IPS DF 4.7 (cell line): ENCODE measurements at regions not wholly inside any gene's neighbourhood (a gene's known extent, or its start where the extent isn't known, plus 50 kb on each side); places are given as distances from the start of the nearest gene placed in this dataset.

Source experiments
- DNase-seq: peaks from one replicate; pipeline ENCODE4 v3.0.0-alpha.2; 2013; ENCODE audit warnings: low spot score; ENCODE audit errors: extremely low read depth

DNA sequence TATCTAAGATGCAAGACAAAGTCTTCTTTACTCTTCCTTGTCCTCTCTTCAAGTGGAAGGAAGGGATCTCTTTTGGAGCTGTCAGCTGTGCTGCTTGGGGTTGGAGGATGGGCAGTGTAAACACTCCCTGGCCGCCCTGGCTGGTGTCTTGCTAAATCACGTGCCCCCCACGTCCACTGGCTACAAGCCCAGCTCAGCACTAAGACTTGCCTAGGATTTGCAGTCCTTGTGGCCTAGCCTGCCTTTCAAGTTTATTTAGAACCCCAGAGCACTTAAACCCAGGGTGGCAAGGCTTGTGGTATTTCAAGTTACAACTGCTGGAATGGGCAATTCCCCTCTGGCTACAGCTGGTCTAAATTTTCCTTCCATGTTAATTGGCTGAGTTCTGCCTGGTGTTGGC lies 272.4 kb upstream of the MYO3A start:
- no peak for DNase-seq

DNA sequence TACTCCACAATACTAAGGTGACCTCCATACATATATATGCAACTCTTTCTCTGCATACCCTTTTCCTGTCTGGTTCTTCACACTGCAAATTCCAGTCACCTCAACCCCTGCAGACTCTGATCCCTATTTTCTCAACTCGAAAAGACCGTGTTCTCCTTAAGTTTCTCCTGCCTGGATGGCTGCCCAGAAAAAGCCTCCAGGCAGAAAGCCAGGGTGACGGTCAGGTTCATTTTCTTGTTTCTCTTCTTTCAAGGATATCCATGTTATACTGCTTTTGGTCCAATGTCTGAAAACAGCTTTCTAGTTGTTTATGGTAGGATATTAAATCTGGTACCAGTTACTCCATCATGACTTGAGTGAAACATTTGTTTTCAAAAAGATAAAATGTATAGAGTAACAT lies 267.8 kb upstream of the MYO3A start:
- no peak for DNase-seq

DNA sequence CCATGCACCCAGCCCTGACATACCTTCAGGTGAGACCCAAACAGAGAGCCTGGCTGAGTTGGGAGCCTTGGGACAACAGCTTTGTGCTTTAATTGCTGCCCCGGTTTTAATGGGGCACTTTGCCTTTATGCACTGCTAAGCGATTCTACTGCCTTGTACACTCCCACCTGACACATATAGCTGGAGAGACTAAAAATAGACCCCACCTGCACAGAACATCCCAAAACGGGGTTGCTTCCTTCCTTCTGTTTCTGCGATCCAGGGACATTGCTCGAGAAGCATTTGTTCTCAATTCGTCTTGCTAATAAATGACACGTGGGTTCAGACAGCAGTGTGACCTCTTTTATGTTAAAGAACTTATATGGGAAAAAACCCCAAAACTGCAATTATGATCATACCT lies 258.8 kb upstream of the MYO3A start:
- DNase-seq: no peak

DNA sequence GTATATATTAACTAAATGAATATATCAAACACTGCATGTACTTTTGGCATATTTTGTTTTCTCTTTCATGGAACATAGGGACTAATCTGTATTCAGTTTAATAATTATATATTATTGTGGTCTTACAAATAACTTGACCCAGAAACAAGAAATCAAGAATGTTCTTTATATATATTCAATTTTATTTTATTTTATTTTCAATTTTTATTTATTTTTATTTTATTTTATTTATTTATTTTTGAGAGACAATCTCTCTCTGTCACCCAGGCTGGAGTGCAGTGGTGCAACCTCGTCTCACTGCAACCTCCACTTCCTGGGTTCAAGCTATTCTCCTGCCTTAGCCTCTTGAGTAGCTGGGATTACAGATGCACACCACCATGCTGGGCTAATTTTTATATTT lies 258.4 kb upstream of the MYO3A start:
- no peak for DNase-seq

DNA sequence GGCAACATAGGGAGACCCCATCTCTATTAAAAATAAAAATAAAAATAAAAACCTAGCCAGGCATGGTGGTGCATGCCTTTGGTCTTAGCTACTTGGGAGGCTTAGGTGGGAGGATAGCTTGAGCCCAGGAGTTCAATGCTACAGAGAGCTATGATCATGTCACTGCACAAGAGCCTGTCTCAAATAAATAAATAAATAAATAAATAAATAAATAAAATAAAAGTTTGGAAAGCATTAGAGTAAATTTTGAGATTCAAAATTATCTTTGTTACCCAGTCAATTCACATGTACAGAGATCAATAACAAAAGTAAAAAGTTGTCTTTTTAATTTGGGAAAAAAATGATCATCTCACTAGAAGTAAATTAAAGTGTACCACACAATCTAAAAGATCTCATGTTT lies 255.8 kb upstream of the MYO3A start:
- DNase-seq: no peak

DNA sequence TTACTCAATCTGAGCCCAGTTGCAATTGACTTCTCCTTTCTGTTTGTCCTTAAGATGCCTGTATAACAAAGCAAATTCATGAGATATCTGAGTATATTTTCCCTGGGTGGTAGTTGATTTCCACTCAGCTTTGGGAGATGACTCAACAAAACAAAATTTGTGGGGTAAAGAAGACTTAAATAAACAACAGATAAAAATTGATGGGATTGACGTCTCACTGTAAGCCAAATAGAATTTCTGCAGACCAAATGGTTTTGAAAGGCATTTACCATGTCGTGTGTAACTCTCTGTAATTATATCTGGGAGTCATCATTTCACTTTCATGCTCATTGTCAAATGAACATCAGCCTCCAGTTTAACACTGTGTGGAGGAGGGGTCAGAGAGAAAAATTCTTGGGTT lies 255.4 kb upstream of the MYO3A start:
- no peak for DNase-seq

DNA sequence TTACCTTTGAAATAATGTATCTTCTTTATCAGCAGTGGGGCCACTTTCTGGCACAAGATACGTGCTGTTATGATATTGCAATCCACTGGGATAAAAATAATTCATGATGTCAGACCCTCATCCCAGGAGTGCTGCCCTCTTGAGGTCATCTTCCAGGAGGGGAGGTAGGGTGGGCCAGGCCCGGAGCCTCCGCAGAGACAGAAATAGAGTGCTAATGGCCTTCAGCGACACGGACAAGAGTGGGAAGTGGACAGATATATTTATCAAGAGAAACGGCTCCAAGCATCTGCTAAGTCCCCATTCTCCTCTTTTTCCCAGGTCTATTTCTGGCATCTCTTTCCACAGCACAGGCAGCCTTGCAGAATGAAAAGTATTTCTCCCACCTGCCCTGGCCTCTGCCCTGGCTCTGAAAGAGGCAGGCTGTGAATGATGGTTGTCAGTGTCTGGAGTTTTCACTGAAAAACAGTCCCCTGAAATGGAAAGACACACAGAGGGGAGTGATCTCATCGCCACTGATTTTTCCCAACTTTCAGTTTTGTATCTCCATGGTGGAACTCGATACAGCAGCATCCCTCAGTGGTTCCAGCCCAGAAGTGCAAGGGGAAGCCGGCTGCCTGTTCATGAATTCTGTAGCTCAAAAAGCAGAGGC lies 251.7 kb upstream of the MYO3A start:
- DNase-seq: no peak

DNA sequence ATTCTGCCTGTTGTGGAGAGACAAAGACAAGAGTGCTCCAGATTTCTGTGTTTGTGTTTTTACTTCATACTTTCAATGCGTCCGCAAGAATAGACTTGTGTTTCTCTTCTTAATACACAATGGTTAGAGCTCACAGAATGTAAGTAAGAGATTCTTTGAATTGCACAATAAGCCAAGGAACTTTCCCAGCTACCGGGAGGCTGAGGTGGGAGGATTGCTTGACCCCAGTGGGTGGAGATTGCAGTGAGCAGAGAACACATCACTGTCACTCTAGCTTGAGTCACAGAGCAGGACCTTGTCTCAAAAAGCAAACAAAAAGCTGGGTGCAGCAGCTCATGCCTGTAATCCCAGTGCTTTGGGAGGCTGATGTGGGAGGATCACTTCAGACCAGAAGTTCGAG lies 250.7 kb upstream of the MYO3A start:
- no peak for DNase-seq

DNA sequence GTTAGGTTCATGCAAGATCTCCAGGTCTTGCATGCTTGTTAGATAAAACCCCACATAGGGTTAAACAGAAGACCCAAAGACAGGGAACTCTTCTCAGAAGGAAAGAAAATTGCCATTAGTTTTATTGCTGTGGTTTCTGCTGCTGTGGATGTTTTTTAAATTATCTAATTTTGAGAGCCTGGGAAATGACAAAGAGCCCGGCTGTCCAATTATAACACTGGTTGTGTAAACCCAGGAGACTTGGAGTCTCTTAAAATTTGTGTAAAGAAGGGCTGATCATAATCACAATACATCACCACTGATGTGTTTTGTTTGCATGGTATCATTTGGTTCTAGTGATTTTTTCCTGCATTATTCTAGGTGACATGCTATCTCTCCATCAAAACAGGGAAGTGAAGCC lies 246.5 kb upstream of the MYO3A start:
- DNase-seq: no peak

DNA sequence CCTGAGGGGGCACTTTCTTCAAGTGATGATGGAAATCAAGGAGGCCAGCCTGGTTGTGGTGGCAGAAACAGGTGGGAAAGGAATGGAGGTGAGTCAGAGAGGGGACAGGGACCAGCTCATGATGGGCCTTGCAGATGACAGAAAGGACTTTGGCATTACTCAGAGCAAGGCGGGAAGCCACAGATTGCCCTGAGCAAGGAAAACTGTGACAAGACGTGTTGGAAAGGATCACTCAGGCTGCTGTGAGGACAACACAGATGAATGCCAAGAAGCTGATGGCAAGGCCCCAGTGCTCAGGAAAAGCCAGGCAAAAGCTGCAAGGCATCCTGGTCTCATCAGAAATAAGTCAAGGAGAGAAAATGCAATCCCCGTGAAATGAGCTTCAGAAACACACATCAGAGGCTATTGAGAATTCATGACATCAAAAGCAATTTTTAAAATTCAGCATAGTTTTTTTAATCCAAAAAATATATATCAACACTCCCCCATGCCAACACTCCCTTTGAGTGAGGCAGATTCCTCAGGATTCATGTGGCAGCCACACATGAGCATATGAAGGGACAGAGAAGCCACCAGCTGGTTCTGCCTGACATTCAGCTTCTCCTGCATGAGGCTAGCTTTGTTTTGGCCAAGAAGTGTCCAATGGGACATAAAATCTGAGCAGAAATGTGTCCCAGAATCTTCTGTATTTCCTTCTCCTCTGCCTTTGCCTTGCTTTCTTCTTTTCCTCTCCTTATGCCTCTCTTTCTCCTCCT lies 244.5 kb upstream of the MYO3A start:
- DNase-seq: no peak

DNA sequence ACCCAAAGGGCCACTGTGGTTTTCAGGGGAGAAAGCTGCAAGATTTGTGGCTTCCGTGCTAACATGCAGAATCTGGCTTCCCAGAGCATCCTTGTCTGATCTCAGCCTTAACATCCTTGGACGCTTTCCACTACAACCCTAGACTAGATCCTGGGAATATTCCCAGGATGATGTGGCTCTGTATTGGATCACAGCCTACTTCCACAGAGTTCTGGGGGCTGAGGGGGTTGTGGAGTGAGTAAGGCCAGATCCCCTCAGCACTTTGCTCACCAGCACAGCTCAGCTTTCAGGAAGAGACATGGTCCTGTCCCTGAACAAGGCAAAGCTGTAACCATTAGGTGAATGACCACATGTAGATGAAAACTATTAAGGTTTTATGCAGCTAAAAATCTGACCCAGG lies 241.3 kb upstream of the MYO3A start:
- DNase-seq: no peak

DNA sequence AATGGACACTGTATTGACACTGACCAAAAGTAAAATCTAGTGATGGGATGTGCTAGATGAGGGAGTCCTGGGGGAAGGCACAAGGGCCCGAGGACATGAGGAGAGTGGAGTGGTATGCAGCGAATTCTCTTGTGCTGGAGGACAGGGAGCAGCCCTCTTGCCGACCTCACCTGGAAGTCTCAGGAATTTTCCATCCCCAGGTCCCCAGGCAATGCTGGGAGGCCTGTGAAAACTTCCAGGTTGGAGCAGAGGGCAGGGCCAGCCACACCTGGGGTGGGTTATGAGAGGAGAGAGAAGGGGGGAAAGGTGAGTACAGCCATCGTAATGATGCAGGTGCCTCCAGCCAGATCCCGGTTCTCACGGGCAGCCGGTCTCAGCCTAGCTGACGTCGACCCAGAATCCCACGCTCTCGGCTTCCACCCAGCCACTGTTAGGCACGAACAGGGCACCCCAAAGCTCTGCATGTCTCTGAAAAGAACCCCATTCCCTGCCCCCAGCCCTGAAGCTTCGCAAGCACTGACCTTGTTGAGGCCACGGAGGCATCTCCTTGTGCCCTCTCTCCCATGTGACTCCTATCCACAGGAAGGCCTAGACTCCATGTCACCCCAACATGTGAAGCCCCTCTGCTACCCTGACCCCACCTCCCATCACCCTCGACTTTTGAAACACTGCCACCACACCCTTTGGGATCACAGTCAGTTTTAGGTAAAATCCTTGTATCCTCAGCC lies 239.7 kb upstream of the MYO3A start:
- DNase-seq: no peak

DNA sequence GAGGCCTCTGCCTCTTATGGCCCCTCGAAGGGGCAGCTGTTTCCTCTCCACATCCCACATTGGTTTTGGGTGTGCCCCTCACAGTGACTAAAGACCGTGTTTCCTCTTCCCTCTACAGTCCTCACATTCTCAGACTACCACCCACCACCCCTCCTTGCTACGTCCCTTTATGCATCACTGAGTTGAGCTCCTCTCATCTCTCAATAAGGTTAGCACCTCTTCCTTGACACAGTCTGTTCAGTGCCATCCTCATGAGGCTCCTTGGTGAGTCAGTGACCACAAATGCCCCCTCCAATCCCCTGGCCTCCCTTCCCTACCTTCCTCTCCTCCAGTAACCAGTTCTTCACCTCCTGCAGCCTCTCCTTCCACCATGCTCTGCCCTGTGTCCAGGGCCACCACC lies 239.1 kb upstream of the MYO3A start:
- no peak for DNase-seq

DNA sequence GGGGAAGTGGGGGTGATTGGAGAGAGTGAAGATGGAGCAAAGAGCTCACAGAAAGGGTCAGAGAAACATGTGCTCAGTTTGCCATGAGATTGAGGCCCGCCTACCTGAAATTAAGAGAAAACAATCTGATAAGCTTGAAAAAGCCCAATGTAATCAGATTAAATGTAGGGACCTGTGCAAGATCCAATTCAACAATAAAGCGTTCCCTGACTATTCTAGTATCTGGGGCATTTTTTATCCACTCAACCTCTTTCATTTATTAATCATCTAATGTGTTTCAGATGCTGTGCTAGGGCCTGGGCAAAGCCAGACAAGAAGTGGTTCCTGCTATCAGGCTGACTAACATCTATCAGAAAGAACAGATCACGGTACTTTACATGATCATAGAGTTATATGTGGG lies 238.4 kb upstream of the MYO3A start:
- no peak for DNase-seq

DNA sequence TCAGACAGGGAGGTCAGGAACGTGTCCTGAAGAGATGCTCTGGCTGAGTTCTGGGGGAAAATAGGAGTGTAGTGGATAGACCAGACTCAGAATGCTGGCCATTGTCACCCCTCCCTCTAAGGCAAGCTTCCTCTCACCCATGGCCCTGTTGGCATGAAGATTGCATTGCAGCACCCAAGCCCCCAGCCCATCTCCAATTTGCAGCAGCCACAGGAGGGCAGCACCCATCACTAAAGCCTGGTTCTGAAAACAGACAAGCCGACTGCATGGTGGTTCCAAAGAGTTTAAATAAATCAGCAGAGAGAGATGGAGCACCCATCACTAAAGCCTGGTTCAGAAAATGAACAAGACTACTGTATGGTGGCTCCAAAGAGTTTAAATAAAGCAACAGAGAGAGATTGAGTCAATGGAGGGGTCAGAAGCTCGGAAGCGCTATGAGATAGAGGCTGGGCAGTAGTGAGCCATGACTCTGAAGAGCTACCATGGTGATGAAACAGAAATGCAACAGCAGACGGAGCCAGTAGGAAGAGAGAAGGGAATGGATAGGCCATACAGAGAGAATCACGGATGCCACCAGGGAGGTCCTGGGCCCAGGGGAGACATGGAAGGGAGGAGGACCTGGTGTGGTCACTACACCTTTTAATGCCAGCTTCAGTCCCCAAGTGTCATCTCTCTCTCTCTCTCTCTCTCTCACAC lies 237.9 kb upstream of the MYO3A start:
- no peak for DNase-seq

DNA sequence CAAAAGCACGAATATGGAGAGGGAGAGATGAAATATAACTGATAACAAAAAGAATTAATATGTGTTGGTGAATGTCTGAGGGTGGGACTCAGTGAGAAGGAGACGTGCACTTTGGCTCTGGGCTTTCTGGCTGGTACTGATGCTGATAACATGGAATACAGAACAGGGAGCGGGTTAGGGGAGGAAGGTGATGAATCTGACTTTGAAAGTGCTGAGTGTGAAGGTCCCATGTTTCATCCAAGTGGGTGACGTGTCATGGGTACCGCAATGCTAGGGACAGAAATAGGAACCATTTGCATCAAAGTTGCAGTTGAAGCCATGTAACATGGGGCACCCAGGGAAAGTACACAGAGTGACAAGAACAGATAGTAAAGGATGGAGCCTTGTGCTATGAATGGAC lies 236.6 kb upstream of the MYO3A start:
- no peak for DNase-seq

DNA sequence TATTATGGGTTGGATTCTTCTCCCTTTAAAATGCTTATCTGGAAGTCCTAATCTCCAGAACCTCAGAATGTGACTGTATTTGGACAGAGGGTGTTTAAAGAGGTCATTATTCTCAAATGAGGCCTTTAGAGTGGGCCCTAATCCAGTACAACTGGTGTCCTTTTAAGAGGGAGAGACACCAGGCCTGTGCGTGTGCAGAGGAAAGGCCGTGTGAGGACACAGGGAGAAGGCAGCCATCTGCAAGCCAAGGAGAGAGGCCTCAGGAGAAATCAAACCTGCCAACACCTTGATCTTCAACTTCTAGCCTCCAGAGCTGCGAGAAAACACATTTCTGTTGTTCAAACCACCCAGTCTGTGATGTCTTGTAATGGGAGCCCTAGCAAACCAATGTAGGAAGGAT lies 235.4 kb upstream of the MYO3A start:
- DNase-seq: no peak

DNA sequence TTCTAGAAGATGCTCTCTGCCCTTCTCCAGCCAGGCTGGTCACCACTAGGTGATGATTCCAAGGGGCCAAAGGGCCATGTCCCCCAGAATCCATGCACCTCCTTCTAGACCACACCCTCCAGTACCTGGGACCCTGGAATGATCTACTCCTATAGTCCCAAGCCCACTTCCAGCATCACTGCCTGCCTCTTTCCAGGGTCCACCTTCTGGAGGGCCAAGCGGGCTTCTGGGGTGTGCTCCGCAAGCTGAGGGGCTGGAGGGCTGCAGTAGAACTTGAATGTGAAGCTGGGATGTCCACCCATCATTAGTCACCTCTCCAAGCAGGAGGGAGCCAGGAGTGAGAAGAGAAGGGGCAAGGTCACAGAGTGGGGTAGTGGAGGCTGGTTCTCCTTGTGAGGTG lies 234.4 kb upstream of the MYO3A start:
- no peak for DNase-seq

DNA sequence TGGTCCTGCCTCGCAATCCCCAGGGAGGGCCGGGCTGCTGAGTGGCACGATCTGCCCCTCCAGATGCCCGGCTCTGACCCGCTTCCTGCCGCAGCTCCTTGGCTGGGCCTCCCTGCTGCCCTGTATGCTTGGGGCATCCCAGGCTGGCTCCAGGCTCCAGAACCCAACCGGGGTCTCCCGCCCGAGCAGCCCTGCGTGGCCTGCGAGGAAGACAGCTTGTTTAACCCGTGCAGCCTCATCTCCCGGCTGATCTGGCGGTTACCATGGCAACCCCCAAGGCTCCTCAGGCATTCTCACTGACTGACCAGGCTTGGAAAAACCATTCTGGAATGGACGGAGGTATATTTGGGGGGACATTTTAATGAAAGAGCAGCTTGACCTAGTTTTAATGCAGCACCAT lies 232.4 kb upstream of the MYO3A start:
- no peak for DNase-seq

DNA sequence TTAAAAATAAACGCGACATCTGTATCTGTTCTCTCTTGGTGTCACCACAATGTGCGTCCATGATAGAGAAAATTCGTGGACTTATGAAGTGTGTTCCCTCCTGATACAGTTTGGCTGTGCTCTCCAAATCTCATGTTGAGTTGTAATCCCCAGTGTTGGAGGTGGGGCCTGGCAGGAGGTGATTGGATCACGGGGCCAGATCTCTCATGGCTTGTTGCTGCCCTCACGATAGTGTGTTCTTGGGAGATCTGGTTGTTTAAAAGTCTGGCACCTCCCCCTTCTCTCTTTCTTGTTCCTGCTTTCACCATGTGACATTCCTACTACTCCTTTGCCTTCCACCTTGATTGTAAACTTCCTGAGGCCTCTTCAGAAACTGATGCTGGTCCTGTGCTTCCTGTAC lies 229.4 kb upstream of the MYO3A start:
- no peak for DNase-seq

DNA sequence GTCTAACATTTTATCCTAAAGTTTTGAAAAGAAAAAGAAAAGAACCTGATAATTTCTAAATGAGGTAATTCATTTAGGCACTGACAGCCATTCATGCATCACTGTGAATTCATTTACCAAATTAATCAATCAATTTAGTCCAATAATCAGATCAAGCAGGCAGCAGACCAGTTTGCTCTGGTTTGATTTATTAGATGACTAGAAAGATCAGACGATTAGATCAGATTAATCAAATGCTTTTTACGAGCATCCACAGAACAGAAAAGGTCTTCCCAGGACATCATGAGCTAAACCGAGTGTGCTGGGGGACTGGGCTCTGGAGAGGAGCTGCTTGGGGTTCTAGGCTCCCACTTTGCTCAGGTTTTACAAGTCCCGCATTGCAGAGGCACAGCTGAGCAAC lies 226.5 kb upstream of the MYO3A start:
- DNase-seq: no peak

DNA sequence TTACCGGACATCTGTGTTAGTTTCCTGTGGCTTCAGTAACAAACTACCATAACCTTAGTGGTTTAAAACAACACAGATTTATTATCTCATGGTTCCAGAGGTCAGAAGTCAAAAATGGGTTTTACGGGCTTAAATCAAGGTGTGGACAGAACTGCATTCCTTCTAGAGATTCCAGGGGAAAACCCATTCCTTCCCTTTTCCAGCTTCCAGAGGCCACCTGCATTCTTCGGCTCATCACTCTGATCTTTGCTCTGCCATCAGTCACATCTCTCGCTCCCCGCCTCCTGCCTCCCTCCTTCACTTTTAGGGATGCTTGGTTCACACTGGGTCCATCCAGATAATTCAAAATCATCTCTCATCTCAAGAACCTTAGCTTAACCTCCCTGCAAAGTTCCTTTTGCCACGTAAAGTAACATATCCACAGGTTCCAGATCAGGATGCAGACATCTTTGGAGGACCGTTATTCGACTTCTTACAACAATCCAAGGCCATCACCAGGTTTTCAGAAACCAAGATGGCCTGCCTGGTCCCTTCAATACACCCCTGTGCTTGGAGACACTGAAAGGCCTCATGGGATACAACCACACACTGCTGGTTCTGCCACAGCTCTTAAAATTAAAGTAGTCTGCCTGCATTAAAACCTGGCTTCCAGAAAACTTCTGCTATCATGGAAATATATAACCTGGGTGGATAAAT lies 225.9 kb upstream of the MYO3A start:
- DNase-seq: no peak
